GM23338 (cell line): ENCODE measurements at regions not wholly inside any gene's neighbourhood (a gene's known extent, or its start where the extent isn't known, plus 50 kb on each side); places are given as distances from the start of the nearest gene placed in this dataset.

Experiments
- ATAC-seq: fragments of 200-7000 bp; cut with Tn5 transposase; 3 replicates; pipeline ENCODE4 v1.9.1; 2020
- DNase-seq: peaks from one replicate; pipeline ENCODE4 v3.0.0-alpha.2; 2015; ENCODE audit warnings: low spot score
- H2AFZ ChIP-seq: fragments of 200-600 bp; sonication (generic); 2 replicates; pipeline ENCODE4 v1.8.0; 2016; ENCODE audit warnings: antibody characterized with exemption, mild to moderate bottlenecking, moderate library complexity
- H3F3A ChIP-seq: fragments of 200-600 bp; sonication (generic); replicated peaks from 2 replicates; pipeline ENCODE4 v1.8.0; 2017; ENCODE audit warnings: antibody characterized with exemption, mixed run types, low read depth
- H3K27ac ChIP-seq: fragments of 200-600 bp; sonication (generic); 2 replicates; pipeline ENCODE4 v1.6.1; 2016; ENCODE audit warnings: low read depth
- H3K27me3 ChIP-seq: fragments of 200-600 bp; sonication (generic); 2 replicates; pipeline ENCODE4 v1.8.0; 2016; ENCODE audit warnings: mild to moderate bottlenecking, mixed run types, moderate library complexity; ENCODE audit not compliant: insufficient read depth
- H3K36me3 ChIP-seq: fragments of 200-600 bp; sonication (generic); 2 replicates; pipeline ENCODE4 v1.8.0; 2016; ENCODE audit warnings: mild to moderate bottlenecking; ENCODE audit not compliant: insufficient read depth
- H3K4me1 ChIP-seq: fragments of 200-600 bp; sonication (generic); 2 replicates; pipeline ENCODE4 v1.8.0; 2016; ENCODE audit warnings: mild to moderate bottlenecking, moderate library complexity; ENCODE audit not compliant: insufficient read depth
- H3K4me2 ChIP-seq: fragments of 200-600 bp; sonication (generic); 2 replicates; pipeline ENCODE4 v1.7.1; 2017; ENCODE audit warnings: mixed run types
- H3K4me3 ChIP-seq: fragments of 200-600 bp; sonication (generic); 2 replicates; pipeline ENCODE4 v1.6.1; 2016; ENCODE audit warnings: mixed run types
- H3K79me2 ChIP-seq: fragments of 200-600 bp; sonication (generic); replicated peaks from 2 replicates; pipeline ENCODE4 v1.8.0; 2017; ENCODE audit warnings: mild to moderate bottlenecking; ENCODE audit not compliant: insufficient read depth
- H3K9me2 ChIP-seq: fragments of 200-600 bp; sonication (generic); 2 replicates; pipeline ENCODE4 v1.8.0; 2017; ENCODE audit not compliant: insufficient read depth
- H4K20me1 ChIP-seq: fragments of 200-600 bp; sonication (generic); replicated peaks from 2 replicates; pipeline ENCODE4 v1.8.0; 2017; ENCODE audit warnings: mild to moderate bottlenecking; ENCODE audit not compliant: insufficient read depth
- H3K27ac Mint-ChIP-seq: 2 replicates; pipeline ENCODE4 v1.8.0; 2020; ENCODE audit warnings: inconsistent platforms, mild to moderate bottlenecking, moderate library complexity, mixed read lengths
- H3K27me3 Mint-ChIP-seq: 3 replicates; pipeline ENCODE4 v1.8.0; 2022; ENCODE audit warnings: low read depth, mild to moderate bottlenecking, moderate library complexity, mixed read lengths, inconsistent platforms; ENCODE audit not compliant: insufficient read depth, poor library complexity
- H3K36me3 Mint-ChIP-seq: 3 replicates; pipeline ENCODE4 v1.8.0; 2021; ENCODE audit warnings: low read depth, mild to moderate bottlenecking, inconsistent platforms, moderate library complexity, mixed read lengths
- H3K4me1 Mint-ChIP-seq: 3 replicates; pipeline ENCODE4 v1.8.0; 2020; ENCODE audit warnings: mild to moderate bottlenecking, inconsistent platforms, mixed read lengths
- H3K4me3 Mint-ChIP-seq: 3 replicates; pipeline ENCODE4 v1.8.0; 2021; ENCODE audit warnings: moderate library complexity, mild to moderate bottlenecking, inconsistent platforms, mixed read lengths
- H3K9me3 Mint-ChIP-seq: 3 replicates; pipeline ENCODE4 v1.8.0; 2020; ENCODE audit warnings: moderate library complexity, mild to moderate bottlenecking, inconsistent platforms, mixed read lengths
- CREB1 ChIP-seq: fragments of 250-450 bp; sonication (Bioruptor Pico); IDR thresholded peaks from 2 replicates; pipeline ENCODE4 v1.5.0; 2020; ENCODE audit warnings: low read depth, mild to moderate bottlenecking, moderate library complexity
- EZH2 ChIP-seq: fragments of 200-600 bp; sonication (generic); IDR thresholded peaks from one replicate; pipeline ENCODE4 v1.8.0; 2017; ENCODE audit warnings: antibody characterized with exemption, mild to moderate bottlenecking, low read depth; ENCODE audit not compliant: unreplicated experiment
- EZH2phosphoT487 ChIP-seq: fragments of 200-600 bp; sonication (generic); IDR thresholded peaks from one replicate; pipeline ENCODE4 v1.8.1; 2018; ENCODE audit warnings: antibody characterized with exemption; ENCODE audit not compliant: unreplicated experiment
- NANOG ChIP-seq: IDR thresholded peaks from 2 replicates; pipeline ENCODE4 v1.6.1; 2016; ENCODE audit warnings: antibody characterized with exemption, borderline replicate concordance
- POLR2AphosphoS5 ChIP-seq: IDR thresholded peaks from 2 replicates; pipeline ENCODE4 v1.6.1; 2016; ENCODE audit warnings: antibody characterized with exemption, low read depth
- TF ChIP-seq, protein P1 (sequence below): IDR thresholded peaks from one replicate; pipeline ENCODE4 v1.6.1; 2018; ENCODE audit warnings: antibody characterized with exemption; ENCODE audit not compliant: unreplicated experiment
- TF ChIP-seq, protein P2 (sequence below): fragments of 250-450 bp; sonication (Bioruptor Pico); IDR thresholded peaks from 2 replicates; pipeline ENCODE4 v1.5.0; 2020; ENCODE audit warnings: mild to moderate bottlenecking, moderate library complexity
- TF ChIP-seq, protein P3 (sequence below), 2 experiments: fragments of 200-600 bp in 1 of 2; sonication (generic) in 1 of 2; conservative IDR thresholded peaks; 2 replicates each; pipeline versions ENCODE4 v1.5.1 to v1.6.1; 2016 to 2017; ENCODE audit warnings: antibody characterized with exemption in 2 of 2, low read depth in 2 of 2, mild to moderate bottlenecking in 2 of 2, moderate library complexity in 1 of 2
- TF ChIP-seq, protein P4 (sequence below): IDR thresholded peaks from 2 replicates; pipeline ENCODE4 v1.6.1; 2016; ENCODE audit warnings: antibody characterized with exemption

DNA sequence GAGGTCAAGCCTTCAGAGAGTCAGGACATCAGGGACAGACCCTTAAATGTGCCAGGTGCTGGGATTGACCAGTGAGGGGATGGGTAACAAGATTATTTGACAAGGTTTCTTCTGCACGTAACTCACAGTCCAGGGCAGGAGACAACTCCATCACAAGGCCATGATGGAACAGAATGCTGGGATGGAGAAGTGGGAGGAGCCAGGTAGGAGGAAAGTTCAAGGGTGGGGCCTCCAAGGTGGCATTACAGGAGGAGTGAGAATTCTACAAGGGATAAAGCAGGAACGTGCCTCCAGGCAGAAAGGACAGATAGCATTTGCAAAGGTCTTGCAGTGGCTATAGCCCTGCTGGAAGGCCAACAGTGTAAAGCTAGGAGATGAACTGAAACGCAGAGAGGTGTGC lies 102.2 kb downstream of the FGF18 start:
- no peaks in the 10 kb centered on the region for H3K79me2 ChIP-seq
- Mint-ChIP-seq H3K36me3 (peaks cover 2% of the 10 kb centered on the region; the same call in 2 of the 3 replicates), H3K4me1 (peaks cover 49% of the 10 kb centered on the region), H3K27me3 (peaks cover 42% of the 10 kb centered on the region), H3K4me3 (no peak overlapping the region; the same call in 2 of the 3 replicates), H3K9me3 (no peaks in the 10 kb centered on the region), H3K27ac (peak overlapping the region; percentile 24)
- peak overlapping the region; percentile 67; the same call in 1 of the 2 replicates for H3K4me2 ChIP-seq
- no peaks in the 10 kb centered on the region for H3K36me3 ChIP-seq
- H3K4me3 ChIP-seq: no peak overlapping the region
- ATAC-seq (no peak), DNase-seq (peak; percentile 14)
- no peaks in the 10 kb centered on the region for H3F3A ChIP-seq
- peak overlapping the region; percentile 88 for H2AFZ ChIP-seq
- peaks cover 24% of the 10 kb centered on the region for H3K4me1 ChIP-seq
- H3K27me3 ChIP-seq: no peaks in the 10 kb centered on the region
- TF ChIP-seq, protein P1, sequence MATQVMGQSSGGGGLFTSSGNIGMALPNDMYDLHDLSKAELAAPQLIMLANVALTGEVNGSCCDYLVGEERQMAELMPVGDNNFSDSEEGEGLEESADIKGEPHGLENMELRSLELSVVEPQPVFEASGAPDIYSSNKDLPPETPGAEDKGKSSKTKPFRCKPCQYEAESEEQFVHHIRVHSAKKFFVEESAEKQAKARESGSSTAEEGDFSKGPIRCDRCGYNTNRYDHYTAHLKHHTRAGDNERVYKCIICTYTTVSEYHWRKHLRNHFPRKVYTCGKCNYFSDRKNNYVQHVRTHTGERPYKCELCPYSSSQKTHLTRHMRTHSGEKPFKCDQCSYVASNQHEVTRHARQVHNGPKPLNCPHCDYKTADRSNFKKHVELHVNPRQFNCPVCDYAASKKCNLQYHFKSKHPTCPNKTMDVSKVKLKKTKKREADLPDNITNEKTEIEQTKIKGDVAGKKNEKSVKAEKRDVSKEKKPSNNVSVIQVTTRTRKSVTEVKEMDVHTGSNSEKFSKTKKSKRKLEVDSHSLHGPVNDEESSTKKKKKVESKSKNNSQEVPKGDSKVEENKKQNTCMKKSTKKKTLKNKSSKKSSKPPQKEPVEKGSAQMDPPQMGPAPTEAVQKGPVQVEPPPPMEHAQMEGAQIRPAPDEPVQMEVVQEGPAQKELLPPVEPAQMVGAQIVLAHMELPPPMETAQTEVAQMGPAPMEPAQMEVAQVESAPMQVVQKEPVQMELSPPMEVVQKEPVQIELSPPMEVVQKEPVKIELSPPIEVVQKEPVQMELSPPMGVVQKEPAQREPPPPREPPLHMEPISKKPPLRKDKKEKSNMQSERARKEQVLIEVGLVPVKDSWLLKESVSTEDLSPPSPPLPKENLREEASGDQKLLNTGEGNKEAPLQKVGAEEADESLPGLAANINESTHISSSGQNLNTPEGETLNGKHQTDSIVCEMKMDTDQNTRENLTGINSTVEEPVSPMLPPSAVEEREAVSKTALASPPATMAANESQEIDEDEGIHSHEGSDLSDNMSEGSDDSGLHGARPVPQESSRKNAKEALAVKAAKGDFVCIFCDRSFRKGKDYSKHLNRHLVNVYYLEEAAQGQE: no peak
- TF ChIP-seq EZH2phosphoT487 (no peak), NANOG (no peak), CREB1 (CRISPR knock-in tag) (no peak), EZH2 (no peak), POLR2AphosphoS5 (no peak)
- TF ChIP-seq, protein P2, sequence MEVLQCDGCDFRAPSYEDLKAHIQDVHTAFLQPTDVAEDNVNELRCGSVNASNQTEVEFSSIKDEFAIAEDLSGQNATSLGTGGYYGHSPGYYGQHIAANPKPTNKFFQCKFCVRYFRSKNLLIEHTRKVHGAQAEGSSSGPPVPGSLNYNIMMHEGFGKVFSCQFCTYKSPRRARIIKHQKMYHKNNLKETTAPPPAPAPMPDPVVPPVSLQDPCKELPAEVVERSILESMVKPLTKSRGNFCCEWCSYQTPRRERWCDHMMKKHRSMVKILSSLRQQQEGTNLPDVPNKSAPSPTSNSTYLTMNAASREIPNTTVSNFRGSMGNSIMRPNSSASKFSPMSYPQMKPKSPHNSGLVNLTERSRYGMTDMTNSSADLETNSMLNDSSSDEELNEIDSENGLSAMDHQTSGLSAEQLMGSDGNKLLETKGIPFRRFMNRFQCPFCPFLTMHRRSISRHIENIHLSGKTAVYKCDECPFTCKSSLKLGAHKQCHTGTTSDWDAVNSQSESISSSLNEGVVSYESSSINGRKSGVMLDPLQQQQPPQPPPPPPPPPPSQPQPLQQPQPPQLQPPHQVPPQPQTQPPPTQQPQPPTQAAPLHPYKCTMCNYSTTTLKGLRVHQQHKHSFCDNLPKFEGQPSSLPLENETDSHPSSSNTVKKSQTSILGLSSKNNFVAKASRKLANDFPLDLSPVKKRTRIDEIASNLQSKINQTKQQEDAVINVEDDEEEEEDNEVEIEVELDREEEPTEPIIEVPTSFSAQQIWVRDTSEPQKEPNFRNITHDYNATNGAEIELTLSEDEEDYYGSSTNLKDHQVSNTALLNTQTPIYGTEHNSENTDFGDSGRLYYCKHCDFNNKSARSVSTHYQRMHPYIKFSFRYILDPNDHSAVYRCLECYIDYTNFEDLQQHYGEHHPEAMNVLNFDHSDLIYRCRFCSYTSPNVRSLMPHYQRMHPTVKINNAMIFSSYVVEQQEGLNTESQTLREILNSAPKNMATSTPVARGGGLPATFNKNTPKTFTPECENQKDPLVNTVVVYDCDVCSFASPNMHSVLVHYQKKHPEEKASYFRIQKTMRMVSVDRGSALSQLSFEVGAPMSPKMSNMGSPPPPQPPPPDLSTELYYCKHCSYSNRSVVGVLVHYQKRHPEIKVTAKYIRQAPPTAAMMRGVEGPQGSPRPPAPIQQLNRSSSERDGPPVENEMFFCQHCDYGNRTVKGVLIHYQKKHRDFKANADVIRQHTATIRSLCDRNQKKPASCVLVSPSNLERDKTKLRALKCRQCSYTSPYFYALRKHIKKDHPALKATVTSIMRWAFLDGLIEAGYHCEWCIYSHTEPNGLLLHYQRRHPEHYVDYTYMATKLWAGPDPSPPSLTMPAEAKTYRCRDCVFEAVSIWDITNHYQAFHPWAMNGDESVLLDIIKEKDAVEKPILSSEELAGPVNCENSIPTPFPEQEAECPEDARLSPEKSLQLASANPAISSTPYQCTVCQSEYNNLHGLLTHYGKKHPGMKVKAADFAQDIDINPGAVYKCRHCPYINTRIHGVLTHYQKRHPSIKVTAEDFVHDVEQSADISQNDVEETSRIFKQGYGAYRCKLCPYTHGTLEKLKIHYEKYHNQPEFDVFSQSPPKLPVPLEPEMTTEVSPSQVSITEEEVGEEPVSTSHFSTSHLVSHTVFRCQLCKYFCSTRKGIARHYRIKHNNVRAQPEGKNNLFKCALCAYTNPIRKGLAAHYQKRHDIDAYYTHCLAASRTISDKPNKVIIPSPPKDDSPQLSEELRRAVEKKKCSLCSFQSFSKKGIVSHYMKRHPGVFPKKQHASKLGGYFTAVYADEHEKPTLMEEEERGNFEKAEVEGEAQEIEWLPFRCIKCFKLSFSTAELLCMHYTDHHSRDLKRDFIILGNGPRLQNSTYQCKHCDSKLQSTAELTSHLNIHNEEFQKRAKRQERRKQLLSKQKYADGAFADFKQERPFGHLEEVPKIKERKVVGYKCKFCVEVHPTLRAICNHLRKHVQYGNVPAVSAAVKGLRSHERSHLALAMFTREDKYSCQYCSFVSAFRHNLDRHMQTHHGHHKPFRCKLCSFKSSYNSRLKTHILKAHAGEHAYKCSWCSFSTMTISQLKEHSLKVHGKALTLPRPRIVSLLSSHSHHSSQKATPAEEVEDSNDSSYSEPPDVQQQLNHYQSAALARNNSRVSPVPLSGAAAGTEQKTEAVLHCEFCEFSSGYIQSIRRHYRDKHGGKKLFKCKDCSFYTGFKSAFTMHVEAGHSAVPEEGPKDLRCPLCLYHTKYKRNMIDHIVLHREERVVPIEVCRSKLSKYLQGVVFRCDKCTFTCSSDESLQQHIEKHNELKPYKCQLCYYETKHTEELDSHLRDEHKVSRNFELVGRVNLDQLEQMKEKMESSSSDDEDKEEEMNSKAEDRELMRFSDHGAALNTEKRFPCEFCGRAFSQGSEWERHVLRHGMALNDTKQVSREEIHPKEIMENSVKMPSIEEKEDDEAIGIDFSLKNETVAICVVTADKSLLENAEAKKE (CRISPR knock-in tag): no peak
- TF ChIP-seq, protein P3, sequence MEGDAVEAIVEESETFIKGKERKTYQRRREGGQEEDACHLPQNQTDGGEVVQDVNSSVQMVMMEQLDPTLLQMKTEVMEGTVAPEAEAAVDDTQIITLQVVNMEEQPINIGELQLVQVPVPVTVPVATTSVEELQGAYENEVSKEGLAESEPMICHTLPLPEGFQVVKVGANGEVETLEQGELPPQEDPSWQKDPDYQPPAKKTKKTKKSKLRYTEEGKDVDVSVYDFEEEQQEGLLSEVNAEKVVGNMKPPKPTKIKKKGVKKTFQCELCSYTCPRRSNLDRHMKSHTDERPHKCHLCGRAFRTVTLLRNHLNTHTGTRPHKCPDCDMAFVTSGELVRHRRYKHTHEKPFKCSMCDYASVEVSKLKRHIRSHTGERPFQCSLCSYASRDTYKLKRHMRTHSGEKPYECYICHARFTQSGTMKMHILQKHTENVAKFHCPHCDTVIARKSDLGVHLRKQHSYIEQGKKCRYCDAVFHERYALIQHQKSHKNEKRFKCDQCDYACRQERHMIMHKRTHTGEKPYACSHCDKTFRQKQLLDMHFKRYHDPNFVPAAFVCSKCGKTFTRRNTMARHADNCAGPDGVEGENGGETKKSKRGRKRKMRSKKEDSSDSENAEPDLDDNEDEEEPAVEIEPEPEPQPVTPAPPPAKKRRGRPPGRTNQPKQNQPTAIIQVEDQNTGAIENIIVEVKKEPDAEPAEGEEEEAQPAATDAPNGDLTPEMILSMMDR (conservative IDR thresholded peaks at IDR 0.05; ENCODE audit: low read depth in 2 of 2): no peak
- TF ChIP-seq, protein P4, sequence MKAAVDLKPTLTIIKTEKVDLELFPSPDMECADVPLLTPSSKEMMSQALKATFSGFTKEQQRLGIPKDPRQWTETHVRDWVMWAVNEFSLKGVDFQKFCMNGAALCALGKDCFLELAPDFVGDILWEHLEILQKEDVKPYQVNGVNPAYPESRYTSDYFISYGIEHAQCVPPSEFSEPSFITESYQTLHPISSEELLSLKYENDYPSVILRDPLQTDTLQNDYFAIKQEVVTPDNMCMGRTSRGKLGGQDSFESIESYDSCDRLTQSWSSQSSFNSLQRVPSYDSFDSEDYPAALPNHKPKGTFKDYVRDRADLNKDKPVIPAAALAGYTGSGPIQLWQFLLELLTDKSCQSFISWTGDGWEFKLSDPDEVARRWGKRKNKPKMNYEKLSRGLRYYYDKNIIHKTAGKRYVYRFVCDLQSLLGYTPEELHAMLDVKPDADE: no peak
- H3K27ac ChIP-seq: no peak overlapping the region
- H4K20me1 ChIP-seq: no peaks in the 10 kb centered on the region
- peaks cover 5% of the 10 kb centered on the region; the same call in 1 of the 2 replicates for H3K9me2 ChIP-seq
